KMS-11 (cell line): ENCODE measurements at regions not wholly inside any gene's neighbourhood (a gene's known extent, or its start where the extent isn't known, plus 50 kb on each side); places are given as distances from the start of the nearest gene placed in this dataset.

Experiments used
- H2AFZ ChIP-seq: fragments of 200-600 bp; sonication (generic); 2 replicates; pipeline ENCODE4 v1.6.1; 2016; ENCODE audit warnings: antibody characterized with exemption, mixed run types, low read depth
- H3K27ac ChIP-seq: fragments of 200-600 bp; sonication (generic); 2 replicates; pipeline ENCODE4 v1.6.1; 2016; ENCODE audit warnings: mild to moderate bottlenecking, mixed run types
- H3K27me3 ChIP-seq: fragments of 200-600 bp; sonication (generic); 2 replicates; pipeline ENCODE4 v1.6.1; 2017; ENCODE audit warnings: mild to moderate bottlenecking, low read depth, mixed run types, moderate library complexity; ENCODE audit not compliant: insufficient read depth
- H3K36me3 ChIP-seq: fragments of 200-600 bp; sonication (generic); 2 replicates; pipeline ENCODE4 v1.6.1; 2017; ENCODE audit warnings: mild to moderate bottlenecking, mixed run types; ENCODE audit not compliant: insufficient read depth
- H3K4me1 ChIP-seq: fragments of 200-600 bp; sonication (generic); 2 replicates; pipeline ENCODE4 v1.6.1; 2016; ENCODE audit warnings: mild to moderate bottlenecking, low read depth, mixed run types; ENCODE audit not compliant: poor library complexity, severe bottlenecking
- H3K4me2 ChIP-seq: fragments of 200-600 bp; sonication (generic); 2 replicates; pipeline ENCODE4 v1.7.0; 2016; ENCODE audit warnings: mild to moderate bottlenecking, mixed run types
- H3K4me3 ChIP-seq: fragments of 200-600 bp; sonication (generic); IDR thresholded peaks from 2 replicates; pipeline ENCODE4 v1.6.1; 2017; ENCODE audit warnings: low read depth, low read length, mixed read lengths; ENCODE audit not compliant: insufficient read depth
- H3K79me2 ChIP-seq: fragments of 200-600 bp; sonication (generic); 2 replicates; pipeline ENCODE4 v1.6.1; 2016; ENCODE audit warnings: low read depth, mixed run types; ENCODE audit not compliant: insufficient read depth
- H3K9ac ChIP-seq: fragments of 200-600 bp; sonication (generic); 2 replicates; pipeline ENCODE4 v1.6.1; 2016; ENCODE audit warnings: mild to moderate bottlenecking, mixed run types
- H4K20me1 ChIP-seq: fragments of 200-600 bp; sonication (generic); 2 replicates; pipeline ENCODE4 v1.6.1; 2016; ENCODE audit warnings: mild to moderate bottlenecking, mixed run types; ENCODE audit not compliant: insufficient read depth
- CTCF ChIP-seq: fragments of 200-600 bp; sonication (generic); conservative IDR thresholded peaks from 2 replicates; pipeline ENCODE4 v1.6.1; 2017; ENCODE audit warnings: low read depth, mild to moderate bottlenecking, antibody characterized with exemption, low read length, moderate library complexity, mixed read lengths

GRCh38 chr7:152968514-152968913 is 209.0 kb downstream of the ACTR3B start:
- no peaks in the 10 kb centered on the region for H3K79me2 ChIP-seq
- no peak overlapping the region for H3K27ac ChIP-seq
- no peaks in the 10 kb centered on the region for H3K4me1 ChIP-seq
- H3K36me3 ChIP-seq, result no peaks in the 10 kb centered on the region
- no peak for TF ChIP-seq CTCF
- no peak overlapping the region for H3K4me3 ChIP-seq
- H3K27me3 ChIP-seq, result no peaks in the 10 kb centered on the region
- no peak overlapping the region for H2AFZ ChIP-seq
- no peaks in the 10 kb centered on the region for H4K20me1 ChIP-seq
- H3K9ac ChIP-seq, result no peak overlapping the region
- no peak overlapping the region for H3K4me2 ChIP-seq

GRCh38 chr7:152969335-152969734 is 209.8 kb downstream of the ACTR3B start:
- no peaks in the 10 kb centered on the region for H3K27me3 ChIP-seq
- H3K4me3 ChIP-seq, result no peak overlapping the region
- H3K36me3 ChIP-seq, result no peaks in the 10 kb centered on the region
- no peak overlapping the region for H2AFZ ChIP-seq
- H3K4me1 ChIP-seq, result no peaks in the 10 kb centered on the region
- no peaks in the 10 kb centered on the region for H3K79me2 ChIP-seq
- no peaks in the 10 kb centered on the region for H4K20me1 ChIP-seq
- H3K4me2 ChIP-seq, result no peak overlapping the region
- H3K27ac ChIP-seq, result no peak overlapping the region
- H3K9ac ChIP-seq, result no peak overlapping the region
- no peak for TF ChIP-seq CTCF

- Histone ChIP-seq H3K27ac (no peak overlapping the region), H3K4me3 (no peak overlapping the region), H3K36me3 (no peaks in the 10 kb centered on the region), H3K9ac (no peak overlapping the region), H2AFZ (no peak overlapping the region), H3K79me2 (no peaks in the 10 kb centered on the region), H3K4me2 (no peak overlapping the region), H3K27me3 (no peaks in the 10 kb centered on the region), H4K20me1 (no peaks in the 10 kb centered on the region), H3K4me1 (no peaks in the 10 kb centered on the region)
- TF ChIP-seq CTCF, result no peak
Measured at GRCh38 chr7:152969839-152970238, 210.3 kb downstream of the ACTR3B start.

GRCh38 chr7:152970481-152970880 is 210.9 kb downstream of the ACTR3B start:
- Histone ChIP-seq H3K27me3 (no peaks in the 10 kb centered on the region), H3K4me2 (no peak overlapping the region), H3K4me1 (no peaks in the 10 kb centered on the region), H3K27ac (no peak overlapping the region), H3K9ac (no peak overlapping the region), H3K36me3 (no peaks in the 10 kb centered on the region), H4K20me1 (no peaks in the 10 kb centered on the region), H3K4me3 (no peak overlapping the region), H3K79me2 (no peaks in the 10 kb centered on the region), H2AFZ (no peak overlapping the region)
- TF ChIP-seq CTCF, result no peak

- no peak overlapping the region for H3K27ac ChIP-seq
- no peak overlapping the region for H3K4me2 ChIP-seq
- no peaks in the 10 kb centered on the region for H3K36me3 ChIP-seq
- no peaks in the 10 kb centered on the region for H3K4me1 ChIP-seq
- H3K4me3 ChIP-seq, result no peak overlapping the region
- H3K27me3 ChIP-seq, result no peaks in the 10 kb centered on the region
- H2AFZ ChIP-seq, result no peak overlapping the region
- no peaks in the 10 kb centered on the region for H4K20me1 ChIP-seq
- no peak for TF ChIP-seq CTCF
- H3K9ac ChIP-seq, result no peak overlapping the region
- no peaks in the 10 kb centered on the region for H3K79me2 ChIP-seq
Measured at GRCh38 chr7:152974577-152974976, 215.0 kb downstream of the ACTR3B start.
